GM23248 (cell line): ENCODE measurements at regions not wholly inside any gene's neighbourhood (a gene's known extent, or its start where the extent isn't known, plus 50 kb on each side); places are given as distances from the start of the nearest gene placed in this dataset.

Source experiments
- DNase-seq: peaks from one replicate; pipeline ENCODE4 v3.0.0-alpha.2; 2015
- H2AFZ ChIP-seq: fragments of 200-600 bp; sonication (generic); 2 replicates; pipeline ENCODE4 v1.6.1; 2016; ENCODE audit warnings: antibody characterized with exemption
- H3F3A ChIP-seq: fragments of 200-600 bp; sonication (generic); 2 replicates; pipeline ENCODE4 v1.6.1; 2016; ENCODE audit warnings: mild to moderate bottlenecking, antibody characterized with exemption, mixed run types; ENCODE audit not compliant: insufficient read depth
- H3K27ac ChIP-seq: fragments of 200-600 bp; sonication (generic); 2 replicates; pipeline ENCODE4 v1.5.1; 2016; ENCODE audit warnings: mild to moderate bottlenecking
- H3K27me3 ChIP-seq: fragments of 200-600 bp; sonication (generic); replicated peaks from 2 replicates; pipeline ENCODE4 v1.6.1; 2016; ENCODE audit warnings: mild to moderate bottlenecking; ENCODE audit not compliant: insufficient read depth
- H3K36me3 ChIP-seq: fragments of 200-600 bp; sonication (generic); 2 replicates; pipeline ENCODE4 v1.6.1; 2016; ENCODE audit warnings: low read depth, mild to moderate bottlenecking
- H3K4me1 ChIP-seq: fragments of 200-600 bp; sonication (generic); 2 replicates; pipeline ENCODE4 v1.6.1; 2016; ENCODE audit warnings: mild to moderate bottlenecking; ENCODE audit not compliant: insufficient read depth
- H3K4me2 ChIP-seq: fragments of 200-600 bp; sonication (generic); one replicate; pipeline ENCODE4 v1.6.1; 2016; ENCODE audit warnings: mild to moderate bottlenecking; ENCODE audit not compliant: unreplicated experiment
- H3K4me3 ChIP-seq: fragments of 200-600 bp; sonication (generic); 2 replicates; pipeline ENCODE4 v1.5.1; 2016; ENCODE audit warnings: mild to moderate bottlenecking
- H3K79me2 ChIP-seq: fragments of 200-600 bp; sonication (generic); 2 replicates; pipeline ENCODE4 v1.6.1; 2016; ENCODE audit warnings: mild to moderate bottlenecking; ENCODE audit not compliant: insufficient read depth
- H3K9ac ChIP-seq: fragments of 200-600 bp; sonication (generic); 2 replicates; pipeline ENCODE4 v1.6.1; 2016; ENCODE audit warnings: mild to moderate bottlenecking
- H3K9me2 ChIP-seq: fragments of 200-600 bp; sonication (generic); 2 replicates; pipeline ENCODE4 v1.6.1; 2016; ENCODE audit warnings: mixed run types, mild to moderate bottlenecking, moderate library complexity; ENCODE audit not compliant: insufficient read depth
- H3K9me3 ChIP-seq: fragments of 200-600 bp; sonication (generic); one replicate; pipeline ENCODE4 v1.6.1; 2017; ENCODE audit warnings: low read depth
- H4K20me1 ChIP-seq: fragments of 200-600 bp; sonication (generic); 2 replicates; pipeline ENCODE4 v1.6.0; 2016; ENCODE audit not compliant: insufficient read depth
- EZH2 ChIP-seq: fragments of 200-600 bp; sonication (generic); IDR thresholded peaks from 2 replicates; pipeline ENCODE4 v1.6.1; 2018; ENCODE audit warnings: antibody characterized with exemption, mild to moderate bottlenecking; ENCODE audit not compliant: insufficient read depth, poor library complexity, severe bottlenecking
- EZH2phosphoT487 ChIP-seq: fragments of 200-600 bp; sonication (generic); IDR thresholded peaks from 2 replicates; pipeline ENCODE4 v1.6.1; 2018; ENCODE audit warnings: antibody characterized with exemption, moderate library complexity, mild to moderate bottlenecking, low read depth; ENCODE audit not compliant: insufficient read depth
- WGBS, 2 experiments: methylation state at CpG; one replicate each; pipeline ENCODE4 v1.1.6; 2015 to 2017; ENCODE audit warnings: low lambda C conversion rate in 2 of 2, low coverage in 1 of 2; ENCODE audit errors: missing lambda C conversion rate in 2 of 2; 5-methylcytosine and 5-hydroxymethylcytosine counted together
- in situ Hi-C: fragments of 300-500 bp; cut with MboI; formaldehyde crosslinking; loops from 2 replicates; pipeline ENCODE4 v1.15.0; 2020

- Histone ChIP-seq H3F3A (no peaks in the 10 kb centered on the region), H3K9me3 (no peaks in the 10 kb centered on the region), H3K27ac (no peak overlapping the region), H3K4me2 (no peak overlapping the region), H3K36me3 (no peaks in the 10 kb centered on the region), H3K4me1 (no peaks in the 10 kb centered on the region), H3K9ac (no peak overlapping the region), H4K20me1 (no peaks in the 10 kb centered on the region), H3K79me2 (no peaks in the 10 kb centered on the region), H3K27me3 (no peaks in the 10 kb centered on the region), H3K9me2 (no peaks in the 10 kb centered on the region), H2AFZ (no peak overlapping the region), H3K4me3 (no peak overlapping the region)
- in situ Hi-C loops = no loop called here
- DNase-seq = no peak
- WGBS, 2 experiments = 53 to 56% methylated on average over 18 to 24 of the region's 24 CpGs
- TF ChIP-seq EZH2 = no peak
- no peak for TF ChIP-seq EZH2phosphoT487
These were observed 561.1 kb downstream of the MTRR start for GRCh38 chr5:8429778-8430758.

- DNase-seq = no peak
- H3K9ac ChIP-seq = no peak overlapping the region
- no peak overlapping the region for H3K4me3 ChIP-seq
- in situ Hi-C loops = no loop called here
- H3K79me2 ChIP-seq = no peaks in the 10 kb centered on the region
- no peaks in the 10 kb centered on the region for H3K4me1 ChIP-seq
- no peaks in the 10 kb centered on the region for H3K27me3 ChIP-seq
- H3K9me2 ChIP-seq = no peaks in the 10 kb centered on the region
- no peak for TF ChIP-seq EZH2
- TF ChIP-seq EZH2phosphoT487 = no peak
- no peaks in the 10 kb centered on the region for H3F3A ChIP-seq
- H2AFZ ChIP-seq = no peak overlapping the region
- no peaks in the 10 kb centered on the region for H3K36me3 ChIP-seq
- WGBS, 2 experiments = 3 to 9% methylated on average over 2 of the region's 2 CpGs
- H3K4me2 ChIP-seq = no peak overlapping the region
- H3K27ac ChIP-seq = no peak overlapping the region
- H3K9me3 ChIP-seq = no peaks in the 10 kb centered on the region
- H4K20me1 ChIP-seq = no peaks in the 10 kb centered on the region
These were observed 565.6 kb downstream of the MTRR start for GRCh38 chr5:8434501-8434900.

- Histone ChIP-seq H3F3A (no peaks in the 10 kb centered on the region), H3K27me3 (no peaks in the 10 kb centered on the region), H3K36me3 (no peaks in the 10 kb centered on the region), H3K9ac (no peak overlapping the region), H3K27ac (no peak overlapping the region), H3K9me2 (no peaks in the 10 kb centered on the region), H3K4me2 (no peak overlapping the region), H3K79me2 (no peaks in the 10 kb centered on the region), H3K9me3 (no peaks in the 10 kb centered on the region), H2AFZ (no peak overlapping the region), H3K4me3 (no peak overlapping the region), H3K4me1 (no peaks in the 10 kb centered on the region), H4K20me1 (no peaks in the 10 kb centered on the region)
- no peak for DNase-seq
- WGBS, 2 experiments = 0 to 4% methylated on average over 1 of the region's 1 CpG
- TF ChIP-seq EZH2 (no peak), EZH2phosphoT487 (no peak)
- in situ Hi-C loops = no loop called here
These were observed 568.0 kb downstream of the MTRR start for GRCh38 chr5:8436924-8437323.

- Histone ChIP-seq H3K9me3 (no peaks in the 10 kb centered on the region), H3K36me3 (no peaks in the 10 kb centered on the region), H2AFZ (no peak overlapping the region), H3K27ac (no peak overlapping the region), H3K4me3 (no peak overlapping the region), H3F3A (no peaks in the 10 kb centered on the region), H3K4me2 (no peak overlapping the region), H3K4me1 (no peaks in the 10 kb centered on the region), H3K27me3 (no peaks in the 10 kb centered on the region), H3K79me2 (no peaks in the 10 kb centered on the region), H3K9me2 (no peaks in the 10 kb centered on the region), H3K9ac (no peak overlapping the region), H4K20me1 (no peaks in the 10 kb centered on the region)
- in situ Hi-C loops = no loop called here
- DNase-seq = no peak
- TF ChIP-seq EZH2 (no peak), EZH2phosphoT487 (no peak)
- WGBS, 2 experiments = 71 to 100% methylated on average over 1 of the region's 1 CpG
These were observed 576.2 kb downstream of the MTRR start for GRCh38 chr5:8445139-8445538.
